Muscle of leg (tissue), 3 donors: ENCODE measurements at regions not wholly inside any gene's neighbourhood (a gene's known extent, or its start where the extent isn't known, plus 50 kb on each side); places are given as distances from the start of the nearest gene placed in this dataset.

Experiments used
- DNase-seq: peaks from one replicate; pipeline ENCODE4 v3.0.0; 2013
- H3K27ac ChIP-seq: one replicate; pipeline ENCODE4 v1.5.1; 2013; ENCODE audit warnings: mild to moderate bottlenecking, low read length, control low read depth
- H3K27me3 ChIP-seq: one replicate; pipeline ENCODE4 v1.6.1; 2013; ENCODE audit warnings: low read length; ENCODE audit not compliant: control insufficient read depth, insufficient read depth
- H3K36me3 ChIP-seq: one replicate; pipeline ENCODE4 v1.6.1; 2013; ENCODE audit warnings: low read length; ENCODE audit not compliant: control insufficient read depth, insufficient read depth
- H3K4me1 ChIP-seq: one replicate; pipeline ENCODE4 v1.6.1; 2013; ENCODE audit warnings: low read length; ENCODE audit not compliant: control insufficient read depth, insufficient read depth
- H3K4me3 ChIP-seq: one replicate; pipeline ENCODE4 v1.5.1; 2013; ENCODE audit warnings: low read length, control low read depth
- H3K9me3 ChIP-seq: replicated peaks from 2 replicates; pipeline ENCODE4 v1.6.1; 2013; ENCODE audit warnings: low read depth, low read length; ENCODE audit not compliant: control insufficient read depth
- WGBS: methylation state at CpG from one replicate; pipeline ENCODE4 v1.1.5; 2013; ENCODE audit warnings: missing lambda C conversion rate; ENCODE audit not compliant: insufficient coverage; 5-methylcytosine and 5-hydroxymethylcytosine counted together

- Histone ChIP-seq H3K4me1 (no peaks in the 10 kb centered on the region), H3K27ac (no peak overlapping the region), H3K9me3 (no peaks in the 10 kb centered on the region), H3K4me3 (no peak overlapping the region), H3K27me3 (no peaks in the 10 kb centered on the region), H3K36me3 (no peaks in the 10 kb centered on the region)
- DNase-seq: no peak
- no CpG with 5 or more reads among the region's 2 CpGs for WGBS
These were observed 543.0 kb upstream of the B3GALT2 start for GRCh38 chr1:193729429-193729828.

- H3K9me3 ChIP-seq: no peaks in the 10 kb centered on the region
- no CpG with 5 or more reads among the region's 1 CpG for WGBS
- no peak for DNase-seq
These were observed 541.4 kb upstream of the B3GALT2 start for GRCh38 chr1:193727850-193728249.

GRCh38 chr1:193726722-193727121, 540.3 kb upstream of the B3GALT2 start:
- 100% methylated on average over 1 of the region's 3 CpGs for WGBS
- no peaks in the 10 kb centered on the region for H3K9me3 ChIP-seq
- no peak for DNase-seq

More at GRCh38 chr1:193727850-193728249, 541.4 kb upstream of the B3GALT2 start:
- Histone ChIP-seq H3K27ac (no peak overlapping the region), H3K4me3 (no peak overlapping the region), H3K27me3 (no peaks in the 10 kb centered on the region), H3K36me3 (no peaks in the 10 kb centered on the region), H3K4me1 (no peaks in the 10 kb centered on the region)

GRCh38 chr1:193712392-193712791, 526.0 kb upstream of the B3GALT2 start:
- peaks cover under 1% of the 10 kb centered on the region for H3K9me3 ChIP-seq
- DNase-seq: no peak
- no peak overlapping the region for H3K4me3 ChIP-seq
- H3K27me3 ChIP-seq: no peaks in the 10 kb centered on the region
- no peaks in the 10 kb centered on the region for H3K4me1 ChIP-seq
- no peak overlapping the region for H3K27ac ChIP-seq
- no peaks in the 10 kb centered on the region for H3K36me3 ChIP-seq

More at GRCh38 chr1:193726722-193727121, 540.3 kb upstream of the B3GALT2 start:
- H3K36me3 ChIP-seq: no peaks in the 10 kb centered on the region
- no peak overlapping the region for H3K4me3 ChIP-seq
- H3K27ac ChIP-seq: no peak overlapping the region
- no peaks in the 10 kb centered on the region for H3K4me1 ChIP-seq
- H3K27me3 ChIP-seq: no peaks in the 10 kb centered on the region

GRCh38 chr1:193709607-193710006, 523.2 kb upstream of the B3GALT2 start:
- Histone ChIP-seq H3K27me3 (no peaks in the 10 kb centered on the region), H3K4me1 (no peaks in the 10 kb centered on the region), H3K9me3 (no peaks in the 10 kb centered on the region), H3K36me3 (no peaks in the 10 kb centered on the region), H3K4me3 (no peak overlapping the region), H3K27ac (no peak overlapping the region)
- peak; percentile 7 for DNase-seq
- no CpG with 5 or more reads among the region's 1 CpG for WGBS

GRCh38 chr1:193707271-193708021, 521.0 kb upstream of the B3GALT2 start:
- Histone ChIP-seq H3K27me3 (no peaks in the 10 kb centered on the region), H3K36me3 (no peaks in the 10 kb centered on the region), H3K9me3 (no peaks in the 10 kb centered on the region), H3K4me1 (no peaks in the 10 kb centered on the region), H3K4me3 (no peak overlapping the region), H3K27ac (no peak overlapping the region)
- WGBS: no CpG with 5 or more reads among the region's 2 CpGs
- no peak for DNase-seq

GRCh38 chr1:193706766-193707165, 520.4 kb upstream of the B3GALT2 start:
- H3K36me3 ChIP-seq: no peaks in the 10 kb centered on the region
- no peak overlapping the region for H3K27ac ChIP-seq
- no peaks in the 10 kb centered on the region for H3K9me3 ChIP-seq
- DNase-seq: no peak
- H3K4me3 ChIP-seq: no peak overlapping the region
- no peaks in the 10 kb centered on the region for H3K27me3 ChIP-seq
- no peaks in the 10 kb centered on the region for H3K4me1 ChIP-seq

- H3K9me3 ChIP-seq: no peaks in the 10 kb centered on the region
- WGBS: 85% methylated on average over 4 of the region's 5 CpGs
- H3K27me3 ChIP-seq: no peaks in the 10 kb centered on the region
- no peaks in the 10 kb centered on the region for H3K36me3 ChIP-seq
- H3K27ac ChIP-seq: no peak overlapping the region
- DNase-seq: no peak
- H3K4me1 ChIP-seq: no peaks in the 10 kb centered on the region
- no peak overlapping the region for H3K4me3 ChIP-seq
These were observed 519.2 kb upstream of the B3GALT2 start for GRCh38 chr1:193705554-193705981.

GRCh38 chr1:193703655-193704054, 517.2 kb upstream of the B3GALT2 start:
- no peaks in the 10 kb centered on the region for H3K27me3 ChIP-seq

GRCh38 chr1:193703121-193703520, 516.7 kb upstream of the B3GALT2 start:
- no peaks in the 10 kb centered on the region for H3K4me1 ChIP-seq
- H3K27ac ChIP-seq: no peak overlapping the region
- no peaks in the 10 kb centered on the region for H3K27me3 ChIP-seq
- no peak overlapping the region for H3K4me3 ChIP-seq
- H3K36me3 ChIP-seq: no peaks in the 10 kb centered on the region
- H3K9me3 ChIP-seq: no peaks in the 10 kb centered on the region
- no peak for DNase-seq

More at GRCh38 chr1:193703655-193704054, 517.2 kb upstream of the B3GALT2 start:
- Histone ChIP-seq H3K9me3 (no peaks in the 10 kb centered on the region), H3K27ac (no peak overlapping the region), H3K4me3 (no peak overlapping the region), H3K4me1 (no peaks in the 10 kb centered on the region), H3K36me3 (no peaks in the 10 kb centered on the region)
- no CpG with 5 or more reads among the region's 1 CpG for WGBS
- no peak for DNase-seq

- Histone ChIP-seq H3K9me3 (no peaks in the 10 kb centered on the region), H3K36me3 (no peaks in the 10 kb centered on the region), H3K4me3 (no peak overlapping the region), H3K4me1 (no peaks in the 10 kb centered on the region), H3K27ac (no peak overlapping the region), H3K27me3 (no peaks in the 10 kb centered on the region)
- no peak for DNase-seq
These were observed 515.3 kb upstream of the B3GALT2 start for GRCh38 chr1:193701759-193702158.
